NCI-H2171 (cell line): ENCODE measurements at regions not wholly inside any gene's neighbourhood (a gene's known extent, or its start where the extent isn't known, plus 50 kb on each side); places are given as distances from the start of the nearest gene placed in this dataset.

Experiments used
- DNase-seq: peaks from one replicate; lab custom pipeline; 2025; lab: John Stamatoyannopoulos, UW

DNA sequence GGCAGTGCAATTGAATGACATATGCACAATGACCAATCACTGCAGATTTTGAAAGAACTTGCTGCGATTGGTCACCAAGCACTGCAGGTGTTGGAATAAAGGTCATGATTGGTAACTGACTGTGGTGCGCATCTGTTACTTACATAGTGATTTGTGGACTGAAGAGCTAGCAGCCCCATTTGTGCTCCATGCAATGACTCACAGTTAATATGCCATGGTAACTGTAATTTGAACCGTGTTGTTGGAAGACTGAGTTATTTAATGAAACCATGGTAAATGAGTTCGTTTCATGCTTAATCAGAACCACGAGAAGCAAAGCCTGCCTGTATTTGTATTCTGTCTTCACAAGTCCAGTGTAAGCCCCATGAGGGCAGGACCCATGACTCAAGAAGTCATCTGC, 220.5 kb downstream of the TJP1 start:
- no peak for DNase-seq

GRCh38 chr15:29600262-29600661, 222.0 kb downstream of the TJP1 start:
- no peak for DNase-seq

DNA sequence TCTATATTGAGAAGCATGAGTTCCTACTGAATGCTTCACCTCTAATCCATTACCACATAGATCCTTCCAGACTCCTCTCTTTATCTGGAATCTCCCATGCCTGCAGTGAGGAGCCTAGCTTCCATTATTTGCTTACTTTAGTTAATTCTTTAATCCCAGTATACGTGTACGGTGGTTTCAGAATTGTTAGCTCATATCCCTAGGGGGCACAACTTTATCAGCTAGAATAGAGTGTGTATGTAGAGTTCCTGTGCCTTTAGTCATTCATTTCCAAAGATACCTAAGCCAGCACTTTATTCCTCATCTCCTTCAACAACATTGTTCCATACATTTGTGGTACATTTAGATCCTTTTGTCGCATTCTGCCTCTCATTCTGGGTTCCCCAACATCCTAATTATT, 226.0 kb downstream of the TJP1 start:
- no peak for DNase-seq

DNA sequence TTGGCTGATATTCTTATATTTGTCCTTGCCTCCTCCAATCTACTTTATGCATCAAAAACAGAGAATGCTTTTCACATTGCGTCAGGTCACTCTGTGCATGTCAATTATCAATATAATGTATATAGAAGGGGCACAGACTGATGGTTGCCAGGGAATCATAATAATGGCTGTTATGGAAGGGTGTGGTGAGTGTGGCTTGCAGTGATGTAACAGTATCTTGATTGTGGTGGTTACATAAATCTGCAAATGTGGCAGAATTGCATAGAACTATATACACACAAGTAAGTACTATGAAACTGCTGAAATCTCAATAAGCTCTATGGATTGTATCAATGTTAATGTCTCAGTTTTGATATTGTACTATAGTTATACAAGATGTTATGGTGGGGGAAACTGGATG, 228.6 kb downstream of the TJP1 start:
- no peak for DNase-seq

DNA sequence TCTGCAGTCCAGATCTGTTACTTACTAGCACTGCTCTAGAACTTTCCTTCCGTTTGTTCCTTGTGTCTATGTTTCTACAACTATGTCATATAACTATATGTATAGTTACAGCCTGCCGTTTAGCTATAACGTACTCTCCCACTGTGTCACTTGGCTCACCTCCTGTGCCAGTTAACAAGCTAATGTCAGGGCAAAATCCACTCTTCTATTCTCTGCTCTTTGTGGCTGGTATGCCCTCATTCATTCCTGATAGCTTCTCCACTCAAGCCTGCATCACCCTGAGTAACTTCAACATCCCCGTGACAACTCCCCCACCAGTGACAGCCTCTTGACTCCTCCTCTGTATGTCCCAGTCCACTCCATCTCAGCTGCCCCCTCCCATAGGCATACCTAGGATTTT, 229.2 kb downstream of the TJP1 start:
- DNase-seq: no peak

DNA sequence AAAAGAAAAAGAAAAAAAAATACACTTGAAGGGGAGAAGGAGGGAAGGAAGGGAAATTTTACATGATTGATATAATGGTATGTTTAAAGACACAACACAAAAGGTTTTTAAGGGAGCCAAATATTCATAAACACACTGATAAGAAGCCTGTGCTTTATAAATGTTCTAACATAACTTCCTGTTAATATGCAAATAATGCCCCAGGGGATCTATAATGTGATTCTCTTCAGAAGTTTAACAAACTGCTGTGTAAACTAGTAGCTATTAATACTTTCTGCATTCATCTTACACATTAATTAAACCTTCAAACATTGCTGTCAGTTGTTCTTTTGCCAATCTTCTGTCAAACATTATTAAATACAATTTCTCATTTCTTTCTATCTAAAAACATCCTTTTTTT, 231.6 kb downstream of the TJP1 start:
- no peak for DNase-seq

- DNase-seq: no peak
Observed at GRCh38 chr15:29589975-29590374, 232.3 kb downstream of the TJP1 start.

- no peak for DNase-seq
Observed at GRCh38 chr15:29589416-29589815, 232.9 kb downstream of the TJP1 start.

DNA sequence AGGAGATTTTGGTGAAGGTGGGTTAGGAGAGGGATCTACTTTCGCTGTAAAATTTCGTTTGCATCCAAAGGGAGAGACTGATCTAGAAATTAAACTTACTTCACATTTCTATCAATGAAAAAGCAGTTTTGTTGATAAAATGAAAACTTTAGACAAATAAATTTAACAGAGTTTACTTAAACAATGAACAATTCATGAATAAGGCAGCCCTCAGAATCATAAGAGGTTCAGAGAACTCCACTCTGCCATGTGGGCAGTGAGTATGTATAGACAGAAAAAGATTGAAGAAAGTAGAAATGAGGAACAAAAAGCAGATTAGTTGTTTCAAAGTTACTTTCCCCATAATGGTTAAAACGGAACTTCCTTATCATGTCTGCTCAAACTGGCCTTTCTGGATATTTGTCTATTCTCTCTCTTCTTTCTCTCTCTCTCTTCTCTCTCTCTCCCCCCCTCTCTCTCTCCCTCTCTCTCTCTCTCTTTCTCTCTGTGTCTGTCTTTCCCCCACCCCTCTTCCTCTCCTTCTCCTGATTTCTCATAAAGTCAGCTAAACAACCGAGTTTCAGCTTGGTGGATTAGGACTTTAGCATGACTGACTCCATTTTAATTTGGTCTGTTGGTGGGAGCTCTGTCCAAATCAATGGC, 248.9 kb downstream of the TJP1 start:
- DNase-seq: no peak

GRCh38 chr15:29571792-29572431, 250.4 kb downstream of the TJP1 start:
- DNase-seq: no peak

DNA sequence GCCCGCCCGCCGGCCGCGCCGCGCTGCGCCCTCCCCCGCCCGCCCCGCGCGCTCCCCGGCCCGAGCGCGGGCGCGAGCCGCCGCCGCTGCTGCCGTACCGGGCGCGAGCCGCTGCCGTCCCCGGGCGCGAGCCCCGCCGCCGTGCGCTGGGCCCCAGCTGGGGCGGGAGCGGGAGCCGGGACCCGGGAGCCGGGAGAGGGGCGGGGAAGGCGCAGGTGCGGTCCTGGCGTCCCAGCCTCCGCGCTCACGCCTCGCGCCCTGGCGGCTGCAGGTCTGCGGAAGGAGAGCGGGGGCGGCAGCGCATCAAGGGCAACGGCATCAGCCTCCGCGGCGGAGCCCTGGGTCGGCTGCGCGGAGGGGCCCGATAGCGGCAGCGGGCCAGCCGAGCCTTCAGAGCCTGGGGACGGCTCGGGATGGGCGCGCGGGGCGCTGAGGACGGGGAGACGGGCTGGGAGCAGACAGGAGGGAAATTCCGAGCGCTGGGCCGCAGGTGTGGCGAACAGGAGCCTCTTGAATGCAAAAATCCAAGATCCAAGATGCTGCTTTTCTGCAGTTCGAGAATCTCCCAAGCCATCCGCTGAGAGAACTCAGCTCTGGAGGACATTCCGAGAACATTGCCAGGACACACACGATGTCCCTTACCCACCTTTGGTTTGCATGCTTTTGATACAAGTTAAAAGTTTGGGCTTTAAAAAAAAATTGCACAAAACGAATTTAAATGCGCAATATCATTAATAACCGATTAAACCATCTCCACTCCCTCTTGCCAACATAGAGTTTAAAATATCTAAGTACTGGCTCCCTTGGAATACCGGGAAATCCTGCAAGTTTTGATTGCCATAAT, 251.1 kb downstream of the TJP1 start:
- DNase-seq: peak; percentile 45

- DNase-seq: peak; percentile 8
Observed at GRCh38 chr15:29570121-29570947, 251.9 kb downstream of the TJP1 start.

DNA sequence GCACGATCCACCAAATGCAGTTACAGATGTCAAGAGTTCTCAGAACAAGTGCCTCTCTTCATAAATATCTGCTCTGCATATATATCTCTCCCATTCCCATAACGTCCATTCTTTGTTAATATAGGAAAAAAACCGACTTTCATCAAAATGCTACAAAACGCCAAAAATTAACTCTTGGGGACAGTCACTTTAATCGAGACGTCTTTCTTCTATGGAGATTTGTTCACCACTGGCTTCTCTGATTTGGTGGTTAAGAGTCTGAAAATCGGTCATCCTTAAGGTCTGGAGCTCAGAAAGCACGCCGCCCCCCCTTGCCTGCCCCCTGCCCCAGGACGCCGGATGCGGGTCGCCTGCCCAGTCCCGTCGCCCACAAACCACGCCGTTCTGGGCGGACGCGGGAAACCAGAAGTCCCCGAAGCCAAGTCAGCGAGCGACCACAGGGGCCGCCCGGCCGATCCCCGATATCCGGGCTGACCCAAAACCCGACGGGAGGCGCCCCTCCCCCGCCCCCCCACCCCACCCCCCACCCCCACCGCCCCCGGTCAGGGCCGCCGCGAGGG, 252.7 kb downstream of the TJP1 start:
- no peak for DNase-seq

- peak; percentile 8 for DNase-seq
Observed at GRCh38 chr15:29568840-29569532, 253.3 kb downstream of the TJP1 start.

- DNase-seq: no peak
Observed at GRCh38 chr15:29567336-29567735, 254.9 kb downstream of the TJP1 start.

GRCh38 chr15:29566914-29567313, 255.4 kb downstream of the TJP1 start:
- DNase-seq: no peak

DNA sequence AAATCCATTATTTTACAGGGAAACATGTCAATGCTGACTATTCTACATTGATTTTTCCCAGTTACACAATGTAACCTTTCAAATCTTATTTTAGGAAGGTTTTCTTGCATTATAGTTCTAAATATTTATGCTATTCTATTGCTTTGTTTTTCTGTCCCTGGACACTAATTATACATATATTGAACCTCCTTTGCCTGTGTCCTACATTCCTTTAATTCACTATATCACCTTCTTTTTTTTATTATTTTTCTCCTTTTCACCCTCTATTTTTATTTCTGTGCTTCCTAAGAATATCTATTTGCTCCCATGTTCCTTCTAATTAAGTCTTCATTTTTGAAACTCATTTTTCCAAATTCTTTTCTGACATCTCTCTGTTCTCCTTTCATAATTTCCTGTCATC, 259.2 kb downstream of the TJP1 start:
- no peak for DNase-seq

DNA sequence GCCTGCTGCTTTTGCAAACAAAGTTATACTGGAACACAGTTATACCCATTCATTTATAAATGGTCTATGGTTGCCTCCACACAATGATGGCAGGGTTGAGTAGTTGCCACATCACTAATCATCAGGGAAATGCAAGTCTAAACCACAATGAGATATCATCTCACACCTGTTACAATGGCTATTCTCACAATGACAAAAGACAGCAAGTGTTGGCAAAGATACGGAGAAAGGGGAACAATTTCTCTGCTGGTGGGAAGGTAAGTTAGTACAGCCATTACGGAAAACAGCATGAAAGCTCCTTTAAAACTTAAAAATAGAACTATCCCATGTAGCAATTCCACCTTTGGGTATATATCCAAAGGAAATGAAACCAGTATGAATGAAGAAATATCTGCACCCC, 261.4 kb downstream of the TJP1 start:
- no peak for DNase-seq

GRCh38 chr15:29558261-29558660, 264.0 kb downstream of the TJP1 start:
- DNase-seq: no peak

- no peak for DNase-seq
Observed at GRCh38 chr15:29557171-29557570, 265.1 kb downstream of the TJP1 start.

- no peak for DNase-seq
Observed at GRCh38 chr15:29556380-29556779, 265.9 kb downstream of the TJP1 start.
